Panc1 (cell line): ENCODE measurements at regions not wholly inside any gene's neighbourhood (a gene's known extent, or its start where the extent isn't known, plus 50 kb on each side); places are given as distances from the start of the nearest gene placed in this dataset.

Experiments used
- ATAC-seq: fragments of 200-7000 bp; cut with Tn5 transposase; 2 replicates; pipeline ENCODE4 v1.9.1; 2020; ENCODE audit warnings: mild to moderate bottlenecking, moderate library complexity
- BruUV-seq: library from RNA; stranded (reverse); fragments of 400-500 nt; replicated peaks from 2 replicates; lab custom pipeline; 2021; lab: Mats Ljungman, UMichigan
- CTCF ChIA-PET: fragments of 300-600 bp; sonication (Branson Sonifier 250); formaldehyde crosslinking; loops from one replicate; lab custom pipeline; 2022; ENCODE audit warnings: antibody characterized with exemption; lab: Charles Lee
- POLR2A ChIA-PET: fragments of 300-600 bp; sonication (Branson Sonifier 250); formaldehyde crosslinking; loops from one replicate; lab custom pipeline; 2022; ENCODE audit warnings: antibody characterized with exemption; lab: Charles Lee
- DNase-seq: peaks from one replicate; pipeline ENCODE4 v3.0.0-alpha.2; 2010; ENCODE audit warnings: low read depth, low spot score
- H3K27ac ChIP-seq: 2 replicates; pipeline ENCODE4 v1.5.1; 2011; ENCODE audit warnings: mild to moderate bottlenecking, low read length, inconsistent platforms
- H3K27me3 ChIP-seq: fragments of 200-500 bp; sonication (Bioruptor generic); 2 replicates; pipeline ENCODE4 v1.6.0; 2014; ENCODE audit warnings: low read length, inconsistent platforms; ENCODE audit not compliant: control insufficient read depth, insufficient read depth
- H3K36me3 ChIP-seq: fragments of 200-500 bp; sonication (Bioruptor generic); 2 replicates; pipeline ENCODE4 v1.5.1; 2014; ENCODE audit warnings: inconsistent platforms, mild to moderate bottlenecking, low read length, moderate library complexity; ENCODE audit not compliant: control insufficient read depth, insufficient read depth
- H3K4me1 ChIP-seq: 2 replicates; pipeline ENCODE4 v1.5.1; 2011; ENCODE audit warnings: inconsistent platforms, mild to moderate bottlenecking, low read length, moderate library complexity; ENCODE audit not compliant: control insufficient read depth, insufficient read depth
- H3K4me3 ChIP-seq, 2 experiments: 2 replicates each; pipeline ENCODE4 v1.5.1; 2011 to 2012; ENCODE audit warnings: low read depth in 2 of 2, low read length in 2 of 2, mild to moderate bottlenecking in 2 of 2, inconsistent platforms in 1 of 2, moderate library complexity in 1 of 2
- H3K9me3 ChIP-seq: fragments of 200-500 bp; sonication (Bioruptor generic); 2 replicates; pipeline ENCODE4 v1.5.1; 2014; ENCODE audit warnings: low read depth, mild to moderate bottlenecking, inconsistent platforms, low read length, moderate library complexity; ENCODE audit not compliant: control insufficient read depth, insufficient read depth
- CTCF ChIP-seq: fragments of 450-650 bp; IDR thresholded peaks from 2 replicates; pipeline ENCODE4 v1.5.1; 2017; ENCODE audit warnings: mild to moderate bottlenecking
- POLR2AphosphoS5 ChIP-seq: IDR thresholded peaks from 2 replicates; pipeline ENCODE4 v1.6.1; 2012; ENCODE audit warnings: mild to moderate bottlenecking, low read depth, low read length, moderate library complexity
- REST ChIP-seq, 2 experiments: IDR thresholded peaks; 2 replicates each; pipeline ENCODE4 v1.6.1; 2011 to 2012; ENCODE audit warnings: low read depth in 2 of 2, control low read depth in 1 of 2, low read length in 1 of 2, mild to moderate bottlenecking in 1 of 2, moderate library complexity in 1 of 2; ENCODE audit not compliant: insufficient read depth in 1 of 2
- SIN3A ChIP-seq: IDR thresholded peaks from 2 replicates; pipeline ENCODE4 v1.6.1; 2012; ENCODE audit warnings: low read depth, mild to moderate bottlenecking, low read length, moderate library complexity, borderline replicate concordance; ENCODE audit not compliant: insufficient read depth
- TCF7L2 ChIP-seq: IDR thresholded peaks from 2 replicates; pipeline ENCODE4 v1.6.1; 2011; ENCODE audit warnings: mild to moderate bottlenecking, low read depth, low read length, inconsistent platforms
- in situ Hi-C: cut with HindIII; loops from 2 replicates; pipeline ENCODE4 v1.10.0; 2016; ENCODE audit warnings: low sequenced_read_pairs, low pct_unique_long_range_greater_than_20kb
- intact Hi-C: fragments of 100-400 bp; cut with micrococcal nuclease; formaldehyde crosslinking; loops from one replicate; pipeline ENCODE4 v1.10.0; 2022; ENCODE audit not compliant: unreplicated experiment

- no peaks in the 10 kb centered on the region for H3K36me3 ChIP-seq
- TF ChIP-seq TCF7L2 (no peak), CTCF (no peak), SIN3A (no peak)
- no peaks in the 10 kb centered on the region for H3K4me1 ChIP-seq
- no peaks in the 10 kb centered on the region for H3K27me3 ChIP-seq
- in situ Hi-C loops (no loop called here), intact Hi-C loops (no loop called here)
- H3K27ac ChIP-seq: no peak overlapping the region
- no peak overlapping the region for H3K4me3 ChIP-seq
- no peak for ATAC-seq
- ChIA-PET POLR2A (no interaction called here), CTCF (no interaction called here)
- no peaks in the 10 kb centered on the region for H3K9me3 ChIP-seq
- no peak for DNase-seq
- BruUV-seq: no TSS peak
These were observed 367.7 kb downstream of the GADD45G start for GRCh38 chr9:89972535-89972934.

GRCh38 chr9:89974582-89974981 is 369.8 kb downstream of the GADD45G start:
- Histone ChIP-seq H3K9me3 (no peaks in the 10 kb centered on the region), H3K4me3 (no peak overlapping the region), H3K27me3 (no peaks in the 10 kb centered on the region), H3K36me3 (no peaks in the 10 kb centered on the region), H3K27ac (no peak overlapping the region), H3K4me1 (no peaks in the 10 kb centered on the region)
- DNase-seq (no peak), ATAC-seq (no peak)
- ChIA-PET CTCF (no interaction called here), POLR2A (no interaction called here)
- in situ Hi-C loops: no loop called here
- BruUV-seq: no TSS peak
- intact Hi-C loops: no loop called here
- TF ChIP-seq POLR2AphosphoS5: no peak
- TF ChIP-seq TCF7L2: no peak
- no peak for TF ChIP-seq SIN3A
- no peak for TF ChIP-seq REST (IDR thresholded peaks at IDR 0.05; ENCODE audit: insufficient read depth in 1 of 2, low read depth in 2 of 2, low read length in 1 of 2)
- TF ChIP-seq CTCF: no peak
